ENCODE measurements at regions not wholly inside any gene's neighbourhood (a gene's known extent, or its start where the extent isn't known, plus 50 kb on each side); places are given as distances from the start of the nearest gene placed in this dataset.
A peak's percentile ranks its signal among the peaks of the same experiment; 100 is the strongest.

DNA sequence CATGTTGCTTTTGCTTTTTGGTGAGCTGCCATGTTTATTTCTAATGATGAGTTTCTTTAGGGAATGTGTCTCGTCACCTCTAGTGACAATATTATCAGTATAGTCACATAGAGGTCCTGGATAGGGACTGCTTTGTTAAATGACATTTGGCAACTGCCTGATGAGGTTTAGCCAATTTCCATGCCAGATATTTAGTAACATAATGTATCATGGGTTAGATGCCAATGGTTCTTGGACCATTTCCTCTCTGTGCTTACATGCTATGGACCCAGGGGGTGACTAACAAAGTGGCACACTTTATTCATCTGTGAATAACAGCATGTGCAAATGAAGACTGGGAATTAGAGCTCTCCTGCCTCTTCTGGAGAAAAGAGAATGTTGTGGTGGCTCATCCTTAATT, 56.2 kb upstream of the RAB27B start:
- no peak for DNase-seq

DNA sequence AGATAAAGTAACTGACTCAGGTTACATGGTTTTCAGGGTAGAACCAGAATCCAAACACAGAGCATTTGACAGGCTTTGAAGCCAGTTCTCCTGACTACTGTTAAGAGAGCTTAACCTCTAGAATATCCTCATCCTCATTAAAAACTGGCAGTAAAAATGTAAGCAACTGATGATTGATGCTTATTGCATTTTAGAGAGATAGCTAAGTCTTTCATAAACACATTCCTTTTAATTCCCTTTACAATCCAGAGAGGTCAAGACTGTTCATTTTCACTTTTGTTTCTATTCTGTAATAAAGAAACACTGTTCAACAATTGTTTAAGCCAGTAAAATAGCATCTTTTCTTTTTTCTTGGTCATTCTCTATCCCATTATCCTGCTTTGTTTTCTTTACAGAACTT, 53.9 kb upstream of the RAB27B start:
- DNase-seq = no peak

DNA sequence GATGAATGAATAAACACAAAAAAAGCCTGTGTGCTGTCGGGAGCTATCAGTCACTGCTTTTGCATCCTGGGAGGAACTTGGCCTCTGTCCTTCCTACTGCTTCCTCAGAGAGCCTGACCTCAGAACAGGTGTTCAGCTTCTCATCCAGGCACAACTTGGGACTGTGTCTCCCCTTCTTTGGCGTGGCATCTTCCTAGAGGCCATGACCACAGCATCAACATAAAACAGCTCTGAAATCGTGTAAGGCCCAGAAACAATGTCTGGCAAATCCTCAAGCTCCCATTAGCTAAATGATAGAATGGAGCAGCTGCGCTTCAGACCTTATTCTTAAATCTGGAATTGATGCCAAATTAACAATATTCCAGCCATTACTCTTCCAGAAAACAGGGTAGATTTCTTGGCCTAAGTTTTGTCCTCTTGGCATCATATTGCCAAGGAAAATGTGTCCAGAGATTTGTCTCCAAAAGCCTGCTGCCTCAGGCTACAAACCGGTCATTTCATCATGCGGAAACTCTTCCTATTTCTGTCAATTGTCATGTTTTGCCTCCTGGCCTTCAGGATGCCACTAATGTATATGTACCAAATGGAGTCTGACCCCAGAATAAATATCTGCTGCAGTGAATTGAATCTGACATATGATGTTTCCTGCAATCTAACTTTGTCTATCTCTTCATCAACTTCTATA, 53.2 kb upstream of the RAB27B start:
- no peak for DNase-seq

DNA sequence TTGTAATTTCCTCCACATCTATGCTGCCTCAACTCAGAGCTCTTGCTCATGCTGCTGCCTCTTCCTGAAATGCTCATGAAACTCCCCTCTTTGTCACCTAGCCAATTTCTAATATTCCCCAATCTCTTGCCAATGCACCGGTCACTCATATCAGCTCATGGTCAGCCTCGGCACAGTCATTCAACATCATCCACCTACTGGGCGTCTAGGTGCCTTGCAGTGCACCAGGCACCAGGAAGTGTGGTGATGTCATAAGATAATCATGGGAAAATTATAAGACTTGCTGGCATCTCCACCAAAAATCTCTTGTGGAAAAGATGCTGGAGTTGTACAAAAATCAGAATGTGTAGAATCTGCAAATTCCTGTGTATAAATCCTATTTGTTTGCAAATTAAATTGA, 52.6 kb upstream of the RAB27B start:
- no peak for DNase-seq

DNA sequence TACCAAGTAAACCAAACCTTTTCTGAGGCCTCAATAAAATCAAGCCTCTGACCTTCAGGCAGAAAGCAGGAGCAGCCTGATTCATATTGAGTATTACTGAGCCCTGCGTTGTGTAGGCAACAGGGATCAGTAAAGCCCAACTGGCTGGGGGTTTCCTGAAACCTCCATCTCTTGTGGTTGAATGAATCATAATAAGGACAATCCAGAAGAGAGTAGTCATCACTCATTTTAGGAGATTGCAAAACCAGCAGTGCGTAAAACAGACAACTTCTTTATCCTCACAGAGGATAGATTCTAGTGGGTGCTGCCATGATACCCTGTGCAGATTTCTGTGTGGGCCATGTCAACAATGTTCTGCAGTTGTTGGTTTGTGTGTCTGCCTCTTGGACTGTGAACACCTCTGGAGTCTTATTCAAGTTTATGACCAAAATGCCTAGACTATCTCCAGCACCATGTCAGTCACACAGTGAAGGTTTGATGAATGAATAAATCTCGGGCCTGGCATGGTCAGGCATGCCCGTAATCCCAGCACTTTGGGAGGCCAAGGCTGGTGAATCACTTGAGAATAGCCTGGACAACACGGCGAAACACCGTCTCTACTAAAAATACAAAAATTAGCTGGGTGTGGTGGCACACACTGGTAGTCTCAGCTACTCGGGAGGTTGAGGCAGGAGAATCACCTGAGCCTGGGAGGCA, 51.8 kb upstream of the RAB27B start:
- DNase-seq = no peak

DNA sequence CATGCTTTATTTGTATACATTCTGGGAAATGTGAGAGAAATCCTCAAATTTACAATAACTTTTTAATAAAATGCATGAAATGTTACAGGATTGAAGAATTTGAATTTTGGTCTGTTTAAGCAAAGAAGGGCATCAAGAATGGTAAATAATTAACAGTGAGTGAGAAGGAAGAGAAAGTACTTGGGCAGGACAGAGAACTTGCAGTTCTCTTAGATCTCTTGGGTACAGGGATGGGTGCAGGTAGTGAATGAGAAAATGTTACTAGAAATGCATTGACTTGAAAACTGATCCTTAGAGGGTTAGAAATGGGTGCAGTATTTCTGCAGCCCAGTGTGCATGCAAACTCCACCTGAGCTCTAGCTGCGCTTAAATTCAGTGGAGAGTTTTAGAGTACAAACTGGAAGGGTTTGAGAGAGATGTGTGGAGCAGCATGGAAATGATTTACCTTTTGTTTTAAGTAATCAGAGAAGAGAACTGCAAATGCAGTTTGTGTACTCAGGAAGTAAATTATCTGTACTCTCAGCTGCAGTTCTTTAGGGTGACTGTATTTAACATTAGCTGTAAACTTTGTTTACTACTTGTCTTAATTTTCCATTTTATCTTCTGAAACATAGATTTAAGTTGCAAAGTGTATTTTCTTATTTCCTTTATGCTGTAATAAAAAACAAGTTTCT, 51.0 kb upstream of the RAB27B start:
- DNase-seq = peak; percentile 17

DNA sequence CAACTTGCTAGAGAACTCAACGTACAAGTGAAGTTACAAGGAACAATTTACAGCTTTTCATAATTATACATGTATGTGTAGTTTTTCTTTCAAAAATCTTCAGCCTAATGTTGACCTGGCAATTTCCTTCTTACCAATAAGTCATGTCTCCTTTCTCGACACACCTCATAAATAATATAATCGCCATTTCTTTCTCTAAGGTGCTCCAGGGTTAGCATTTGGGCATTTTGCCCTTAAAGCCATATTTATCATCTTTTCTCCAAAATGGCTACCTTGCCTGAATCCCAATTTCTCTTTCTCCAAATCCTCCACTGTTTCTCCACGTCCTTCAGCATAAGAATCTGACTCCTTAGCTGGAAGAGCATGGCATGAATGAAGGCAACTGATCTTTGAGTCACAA, 50.3 kb upstream of the RAB27B start:
- DNase-seq = no peak

All from NCI-H510A treated with DMSO at 0.1 percent for 48 hours (cell line).